Panc1 (cell line): ENCODE measurements at regions not wholly inside any gene's neighbourhood (a gene's known extent, or its start where the extent isn't known, plus 50 kb on each side); places are given as distances from the start of the nearest gene placed in this dataset.

Source experiments
- ATAC-seq: fragments of 200-7000 bp; cut with Tn5 transposase; 2 replicates; pipeline ENCODE4 v1.9.1; 2020; ENCODE audit warnings: mild to moderate bottlenecking, moderate library complexity
- BruUV-seq: library from RNA; stranded (reverse); fragments of 400-500 nt; replicated peaks from 2 replicates; lab custom pipeline; 2021; lab: Mats Ljungman, UMichigan
- CTCF ChIA-PET: fragments of 300-600 bp; sonication (Branson Sonifier 250); formaldehyde crosslinking; loops from one replicate; lab custom pipeline; 2022; ENCODE audit warnings: antibody characterized with exemption; lab: Charles Lee
- POLR2A ChIA-PET: fragments of 300-600 bp; sonication (Branson Sonifier 250); formaldehyde crosslinking; loops from one replicate; lab custom pipeline; 2022; ENCODE audit warnings: antibody characterized with exemption; lab: Charles Lee
- DNase-seq: peaks from one replicate; pipeline ENCODE4 v3.0.0-alpha.2; 2010; ENCODE audit warnings: low read depth, low spot score
- H3K27ac ChIP-seq: 2 replicates; pipeline ENCODE4 v1.5.1; 2011; ENCODE audit warnings: mild to moderate bottlenecking, low read length, inconsistent platforms
- H3K27me3 ChIP-seq: fragments of 200-500 bp; sonication (Bioruptor generic); 2 replicates; pipeline ENCODE4 v1.6.0; 2014; ENCODE audit warnings: low read length, inconsistent platforms; ENCODE audit not compliant: control insufficient read depth, insufficient read depth
- H3K36me3 ChIP-seq: fragments of 200-500 bp; sonication (Bioruptor generic); 2 replicates; pipeline ENCODE4 v1.5.1; 2014; ENCODE audit warnings: inconsistent platforms, mild to moderate bottlenecking, low read length, moderate library complexity; ENCODE audit not compliant: control insufficient read depth, insufficient read depth
- H3K4me1 ChIP-seq: 2 replicates; pipeline ENCODE4 v1.5.1; 2011; ENCODE audit warnings: inconsistent platforms, mild to moderate bottlenecking, low read length, moderate library complexity; ENCODE audit not compliant: control insufficient read depth, insufficient read depth
- H3K4me3 ChIP-seq, 2 experiments: 2 replicates each; pipeline ENCODE4 v1.5.1; 2011 to 2012; ENCODE audit warnings: low read depth in 2 of 2, low read length in 2 of 2, mild to moderate bottlenecking in 2 of 2, inconsistent platforms in 1 of 2, moderate library complexity in 1 of 2
- H3K9me3 ChIP-seq: fragments of 200-500 bp; sonication (Bioruptor generic); 2 replicates; pipeline ENCODE4 v1.5.1; 2014; ENCODE audit warnings: low read depth, mild to moderate bottlenecking, inconsistent platforms, low read length, moderate library complexity; ENCODE audit not compliant: control insufficient read depth, insufficient read depth
- POLR2AphosphoS5 ChIP-seq: IDR thresholded peaks from 2 replicates; pipeline ENCODE4 v1.6.1; 2012; ENCODE audit warnings: mild to moderate bottlenecking, low read depth, low read length, moderate library complexity
- SIN3A ChIP-seq: IDR thresholded peaks from 2 replicates; pipeline ENCODE4 v1.6.1; 2012; ENCODE audit warnings: low read depth, mild to moderate bottlenecking, low read length, moderate library complexity, borderline replicate concordance; ENCODE audit not compliant: insufficient read depth
- TCF7L2 ChIP-seq: IDR thresholded peaks from 2 replicates; pipeline ENCODE4 v1.6.1; 2011; ENCODE audit warnings: mild to moderate bottlenecking, low read depth, low read length, inconsistent platforms
- in situ Hi-C: cut with HindIII; loops from 2 replicates; pipeline ENCODE4 v1.10.0; 2016; ENCODE audit warnings: low sequenced_read_pairs, low pct_unique_long_range_greater_than_20kb
- intact Hi-C: fragments of 100-400 bp; cut with micrococcal nuclease; formaldehyde crosslinking; loops from one replicate; pipeline ENCODE4 v1.10.0; 2022; ENCODE audit not compliant: unreplicated experiment
- TF ChIP-seq, protein P1 (sequence below): fragments of 450-650 bp; IDR thresholded peaks from 2 replicates; pipeline ENCODE4 v1.5.1; 2017; ENCODE audit warnings: mild to moderate bottlenecking
- TF ChIP-seq, protein P2 (sequence below), 2 experiments: IDR thresholded peaks; 2 replicates each; pipeline ENCODE4 v1.6.1; 2011 to 2012; ENCODE audit warnings: low read depth in 2 of 2, control low read depth in 1 of 2, low read length in 1 of 2, mild to moderate bottlenecking in 1 of 2, moderate library complexity in 1 of 2; ENCODE audit not compliant: insufficient read depth in 1 of 2

DNA sequence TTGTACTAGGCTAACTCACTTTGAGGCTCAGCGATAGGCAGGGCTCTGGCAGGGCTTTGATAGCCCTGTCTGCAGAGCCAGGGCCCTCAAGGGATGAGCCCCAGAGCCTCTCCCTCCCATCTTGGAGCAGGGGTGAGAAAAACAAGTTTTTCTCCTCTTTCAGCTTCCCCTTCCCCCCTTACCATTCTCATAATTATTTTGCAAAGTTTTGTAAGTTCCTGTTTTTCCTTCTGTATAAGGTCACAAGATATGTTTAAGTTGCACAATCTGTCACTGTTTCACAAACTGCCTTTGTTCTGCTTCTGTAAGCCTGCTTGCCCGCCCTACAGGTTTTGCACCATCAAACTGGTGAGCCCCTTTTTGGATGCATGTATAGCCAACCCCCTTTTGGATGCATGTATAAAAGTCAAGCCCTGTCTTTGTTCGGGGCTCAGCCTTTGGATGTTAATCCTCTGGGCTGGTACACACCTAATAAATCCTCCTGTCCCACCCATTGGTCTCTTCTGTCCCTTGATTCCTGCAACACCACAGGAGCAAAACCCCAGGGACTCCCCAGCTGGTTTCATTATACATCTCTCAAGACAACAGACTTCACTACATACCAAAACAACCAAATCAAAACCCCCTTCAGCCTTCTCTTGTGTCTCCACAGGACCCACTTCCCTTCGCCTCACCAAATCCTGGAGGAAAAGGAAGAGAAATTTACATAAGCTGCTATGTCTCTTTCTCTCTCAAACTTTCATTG, 52.5 kb upstream of the RESF1 start:
- TF ChIP-seq TCF7L2 (no peak), POLR2AphosphoS5 (no peak), SIN3A (no peak)
- TF ChIP-seq, protein P1, sequence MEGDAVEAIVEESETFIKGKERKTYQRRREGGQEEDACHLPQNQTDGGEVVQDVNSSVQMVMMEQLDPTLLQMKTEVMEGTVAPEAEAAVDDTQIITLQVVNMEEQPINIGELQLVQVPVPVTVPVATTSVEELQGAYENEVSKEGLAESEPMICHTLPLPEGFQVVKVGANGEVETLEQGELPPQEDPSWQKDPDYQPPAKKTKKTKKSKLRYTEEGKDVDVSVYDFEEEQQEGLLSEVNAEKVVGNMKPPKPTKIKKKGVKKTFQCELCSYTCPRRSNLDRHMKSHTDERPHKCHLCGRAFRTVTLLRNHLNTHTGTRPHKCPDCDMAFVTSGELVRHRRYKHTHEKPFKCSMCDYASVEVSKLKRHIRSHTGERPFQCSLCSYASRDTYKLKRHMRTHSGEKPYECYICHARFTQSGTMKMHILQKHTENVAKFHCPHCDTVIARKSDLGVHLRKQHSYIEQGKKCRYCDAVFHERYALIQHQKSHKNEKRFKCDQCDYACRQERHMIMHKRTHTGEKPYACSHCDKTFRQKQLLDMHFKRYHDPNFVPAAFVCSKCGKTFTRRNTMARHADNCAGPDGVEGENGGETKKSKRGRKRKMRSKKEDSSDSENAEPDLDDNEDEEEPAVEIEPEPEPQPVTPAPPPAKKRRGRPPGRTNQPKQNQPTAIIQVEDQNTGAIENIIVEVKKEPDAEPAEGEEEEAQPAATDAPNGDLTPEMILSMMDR: no peak
- TF ChIP-seq, protein P2, sequence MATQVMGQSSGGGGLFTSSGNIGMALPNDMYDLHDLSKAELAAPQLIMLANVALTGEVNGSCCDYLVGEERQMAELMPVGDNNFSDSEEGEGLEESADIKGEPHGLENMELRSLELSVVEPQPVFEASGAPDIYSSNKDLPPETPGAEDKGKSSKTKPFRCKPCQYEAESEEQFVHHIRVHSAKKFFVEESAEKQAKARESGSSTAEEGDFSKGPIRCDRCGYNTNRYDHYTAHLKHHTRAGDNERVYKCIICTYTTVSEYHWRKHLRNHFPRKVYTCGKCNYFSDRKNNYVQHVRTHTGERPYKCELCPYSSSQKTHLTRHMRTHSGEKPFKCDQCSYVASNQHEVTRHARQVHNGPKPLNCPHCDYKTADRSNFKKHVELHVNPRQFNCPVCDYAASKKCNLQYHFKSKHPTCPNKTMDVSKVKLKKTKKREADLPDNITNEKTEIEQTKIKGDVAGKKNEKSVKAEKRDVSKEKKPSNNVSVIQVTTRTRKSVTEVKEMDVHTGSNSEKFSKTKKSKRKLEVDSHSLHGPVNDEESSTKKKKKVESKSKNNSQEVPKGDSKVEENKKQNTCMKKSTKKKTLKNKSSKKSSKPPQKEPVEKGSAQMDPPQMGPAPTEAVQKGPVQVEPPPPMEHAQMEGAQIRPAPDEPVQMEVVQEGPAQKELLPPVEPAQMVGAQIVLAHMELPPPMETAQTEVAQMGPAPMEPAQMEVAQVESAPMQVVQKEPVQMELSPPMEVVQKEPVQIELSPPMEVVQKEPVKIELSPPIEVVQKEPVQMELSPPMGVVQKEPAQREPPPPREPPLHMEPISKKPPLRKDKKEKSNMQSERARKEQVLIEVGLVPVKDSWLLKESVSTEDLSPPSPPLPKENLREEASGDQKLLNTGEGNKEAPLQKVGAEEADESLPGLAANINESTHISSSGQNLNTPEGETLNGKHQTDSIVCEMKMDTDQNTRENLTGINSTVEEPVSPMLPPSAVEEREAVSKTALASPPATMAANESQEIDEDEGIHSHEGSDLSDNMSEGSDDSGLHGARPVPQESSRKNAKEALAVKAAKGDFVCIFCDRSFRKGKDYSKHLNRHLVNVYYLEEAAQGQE (IDR thresholded peaks at IDR 0.05; ENCODE audit: insufficient read depth in 1 of 2, low read depth in 2 of 2, low read length in 1 of 2): no peak
- intact Hi-C loops: no loop called here
- in situ Hi-C loops: no loop called here
- H3K36me3 ChIP-seq: no peaks in the 10 kb centered on the region
- H3K27me3 ChIP-seq: no peaks in the 10 kb centered on the region
- no TSS peak for BruUV-seq
- no peaks in the 10 kb centered on the region for H3K4me1 ChIP-seq
- no peak overlapping the region for H3K4me3 ChIP-seq
- H3K27ac ChIP-seq: no peak overlapping the region
- no peaks in the 10 kb centered on the region for H3K9me3 ChIP-seq
- POLR2A ChIA-PET: no interaction called here
- CTCF ChIA-PET: no interaction called here
- DNase-seq (no peak), ATAC-seq (no peak)

DNA sequence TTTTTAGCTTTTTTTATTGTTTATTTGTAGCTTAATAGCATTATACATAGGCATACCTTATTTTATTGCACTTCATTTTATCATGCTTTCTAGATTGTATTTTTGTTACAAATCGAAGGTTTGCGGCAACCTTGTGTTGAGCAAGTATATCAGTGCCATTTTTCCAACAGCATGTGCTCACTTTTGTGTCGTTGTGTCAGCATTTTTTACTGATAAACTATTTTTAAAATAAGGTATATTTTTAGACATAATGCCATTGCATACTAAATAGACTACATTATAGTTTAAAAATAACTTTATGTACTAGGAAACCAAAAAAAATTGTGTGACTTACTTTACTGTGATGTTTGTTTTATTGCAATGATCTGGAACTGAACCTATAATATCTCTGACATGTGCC, 56.2 kb upstream of the RESF1 start:
- no peaks in the 10 kb centered on the region for H3K9me3 ChIP-seq
- intact Hi-C loops (no loop called here), in situ Hi-C loops (no loop called here)
- no peaks in the 10 kb centered on the region for H3K27me3 ChIP-seq
- no peak overlapping the region for H3K4me3 ChIP-seq
- no peaks in the 10 kb centered on the region for H3K36me3 ChIP-seq
- DNase-seq (no peak), ATAC-seq (no peak)
- no peak for TF ChIP-seq TCF7L2
- TF ChIP-seq SIN3A: no peak
- TF ChIP-seq POLR2AphosphoS5: no peak
- TF ChIP-seq, protein P1: no peak
- TF ChIP-seq, protein P2 (IDR thresholded peaks at IDR 0.05; ENCODE audit: insufficient read depth in 1 of 2, low read depth in 2 of 2, low read length in 1 of 2): no peak
- no peaks in the 10 kb centered on the region for H3K4me1 ChIP-seq
- no TSS peak for BruUV-seq
- ChIA-PET POLR2A (no interaction called here), CTCF (interaction anchor here (0.7 kb wide), 1 partner anchor 250 kb away, joined by 4 read pairs; no protein-coding TSS in a partner anchor)
- H3K27ac ChIP-seq: no peak overlapping the region
